ENCODE measurements at regions not wholly inside any gene's neighbourhood (a gene's known extent, or its start where the extent isn't known, plus 50 kb on each side); places are given as distances from the start of the nearest gene placed in this dataset.
"Not testable (repeated sequence)": the region's sequence is repeated elsewhere in the genome, so short reads cannot be mapped to it uniquely, and the experiment has no call there.

DNA sequence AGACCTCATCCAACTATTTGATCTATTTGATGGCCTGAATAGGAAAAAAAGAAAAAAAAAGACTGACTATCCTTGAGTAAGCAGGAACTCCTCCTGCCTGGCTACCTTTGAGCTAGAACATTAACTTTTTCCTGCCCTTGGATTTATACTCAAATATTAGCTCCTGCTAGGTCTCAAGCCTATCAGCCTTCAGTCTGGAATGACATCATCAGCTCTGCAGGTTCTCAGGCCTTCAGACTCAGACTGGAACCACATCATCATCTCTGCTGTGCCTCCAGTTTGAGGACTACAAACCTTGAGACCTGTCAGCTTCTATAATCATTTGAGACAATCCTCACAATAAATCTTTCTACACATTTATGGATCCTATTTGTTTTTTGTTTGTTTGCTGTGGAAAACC lies 754.0 kb upstream of the SLIT2 start:
- TF ChIP-seq JUND (IDR thresholded peaks at IDR 0.05; ENCODE audit: low read depth): no peak
- in situ Hi-C loops (cut with HindIII; ENCODE audit: low pct_unique_long_range_greater_than_20kb, low sequenced_read_pairs): no loop called here
- DNase-seq (ENCODE audit: low read depth in 1 of 2, low spot score in 1 of 2): no peak

DNA sequence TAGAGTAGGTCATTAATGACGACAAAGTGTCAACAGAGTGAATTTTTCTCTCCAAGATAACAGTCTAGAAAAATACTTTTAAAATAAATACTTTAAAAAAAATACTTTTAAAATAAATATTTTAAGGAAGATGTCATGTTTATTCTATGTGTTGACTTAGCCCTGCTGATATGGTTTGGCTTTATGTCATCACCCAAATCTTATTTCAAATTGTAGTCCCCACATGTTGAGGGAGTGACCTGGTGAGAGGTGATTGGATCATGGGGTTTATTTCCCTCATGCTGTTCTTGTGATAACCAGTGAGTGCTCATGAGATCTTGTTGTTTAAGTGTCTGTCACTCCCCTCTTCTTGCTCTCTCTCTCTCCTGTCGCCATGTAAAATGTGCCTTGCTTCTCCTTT lies 754.9 kb upstream of the SLIT2 start:
- in situ Hi-C loops (cut with HindIII; ENCODE audit: low pct_unique_long_range_greater_than_20kb, low sequenced_read_pairs): no loop called here
- no peak for TF ChIP-seq JUND (IDR thresholded peaks at IDR 0.05; ENCODE audit: low read depth)
- no peak for DNase-seq (ENCODE audit: low read depth in 1 of 2, low spot score in 1 of 2)

DNA sequence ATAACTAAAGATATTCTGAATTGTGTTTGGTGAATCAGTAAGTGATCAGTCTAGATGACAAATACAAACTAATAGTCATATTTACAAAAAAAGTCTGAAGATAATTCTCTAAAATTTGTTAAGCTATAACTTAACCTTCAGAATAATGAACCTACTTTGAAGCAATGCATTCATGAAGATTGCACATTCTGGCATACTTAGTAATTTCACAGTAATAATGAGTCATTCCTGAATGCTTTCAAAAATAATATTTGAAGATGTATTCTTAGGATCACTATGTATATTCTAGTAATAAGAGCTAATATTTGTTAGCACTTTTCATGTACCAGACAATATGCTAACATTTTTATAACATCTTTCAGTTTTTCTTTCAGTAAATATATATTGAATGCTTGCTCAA lies 756.7 kb upstream of the SLIT2 start:
- in situ Hi-C loops (cut with HindIII; ENCODE audit: low pct_unique_long_range_greater_than_20kb, low sequenced_read_pairs): no loop called here
- TF ChIP-seq JUND (IDR thresholded peaks at IDR 0.05; ENCODE audit: low read depth): no peak
- no peak for DNase-seq (ENCODE audit: low read depth in 1 of 2, low spot score in 1 of 2)

DNA sequence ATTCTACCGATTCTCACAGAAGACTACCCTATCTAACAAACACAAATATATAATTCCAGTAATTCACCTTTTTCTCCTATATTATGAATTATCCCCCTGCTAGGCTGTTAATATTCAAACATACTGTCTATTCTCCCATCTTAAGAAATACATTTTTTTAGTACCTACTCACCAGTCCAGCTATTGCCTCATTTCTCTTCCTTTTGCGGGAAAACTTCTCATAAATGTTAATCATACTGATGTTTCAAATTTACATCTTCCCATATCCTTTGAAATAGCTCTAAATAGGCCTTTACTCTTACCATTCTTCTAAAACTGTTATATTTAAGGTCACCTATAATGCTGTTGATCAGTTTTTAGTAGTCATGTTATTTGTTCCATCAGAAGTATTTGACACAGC lies 759.1 kb upstream of the SLIT2 start:
- no peak for DNase-seq (ENCODE audit: low read depth in 1 of 2, low spot score in 1 of 2)
- in situ Hi-C loops (cut with HindIII; ENCODE audit: low pct_unique_long_range_greater_than_20kb, low sequenced_read_pairs): no loop called here
- no peak for TF ChIP-seq JUND (IDR thresholded peaks at IDR 0.05; ENCODE audit: low read depth)

DNA sequence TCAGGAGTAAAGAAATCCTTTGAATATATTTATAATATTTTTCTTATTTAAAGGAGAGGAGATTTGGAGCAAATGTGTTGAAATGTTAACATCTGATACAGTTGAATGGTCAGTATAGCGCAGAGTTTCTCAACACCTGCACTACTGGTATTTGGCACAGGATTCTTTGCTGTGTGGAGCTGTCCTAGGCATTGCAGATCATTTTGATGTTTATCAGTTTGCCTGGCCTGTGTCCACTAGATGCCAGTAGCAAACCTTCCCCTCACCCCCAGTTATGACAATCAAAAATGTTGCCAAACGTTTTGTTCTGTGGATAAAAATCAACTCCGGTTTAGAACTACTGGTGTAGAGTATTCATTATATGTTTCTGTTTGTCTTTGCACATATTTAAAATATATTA lies 765.3 kb upstream of the SLIT2 start:
- DNase-seq (ENCODE audit: low read depth in 1 of 2, low spot score in 1 of 2): peak in 1 of 2 experiments; percentile 1
- TF ChIP-seq JUND (IDR thresholded peaks at IDR 0.05; ENCODE audit: low read depth): no peak
- in situ Hi-C loops (cut with HindIII; ENCODE audit: low pct_unique_long_range_greater_than_20kb, low sequenced_read_pairs): no loop called here

DNA sequence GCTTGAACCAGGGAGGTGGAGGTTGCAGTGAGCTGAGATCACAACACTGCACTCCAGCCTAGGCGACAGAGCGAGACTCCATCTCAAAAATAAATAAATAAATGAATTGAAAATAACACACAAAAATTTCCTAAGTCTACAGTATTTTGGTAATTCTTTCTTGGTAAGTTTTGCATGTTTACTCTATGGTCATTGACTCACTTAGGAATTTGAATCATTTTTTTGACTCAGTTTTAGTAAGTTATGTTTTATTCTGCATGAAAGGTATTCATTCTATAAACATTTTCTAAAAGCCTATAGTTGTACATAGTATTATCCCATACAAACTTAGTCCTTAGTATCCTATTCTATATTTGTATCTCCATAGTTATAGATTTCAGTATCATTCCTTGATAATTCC lies 772.9 kb upstream of the SLIT2 start:
- no peak for DNase-seq (ENCODE audit: low read depth in 1 of 2, low spot score in 1 of 2)
- in situ Hi-C loops (cut with HindIII; ENCODE audit: low pct_unique_long_range_greater_than_20kb, low sequenced_read_pairs): no loop called here

DNA sequence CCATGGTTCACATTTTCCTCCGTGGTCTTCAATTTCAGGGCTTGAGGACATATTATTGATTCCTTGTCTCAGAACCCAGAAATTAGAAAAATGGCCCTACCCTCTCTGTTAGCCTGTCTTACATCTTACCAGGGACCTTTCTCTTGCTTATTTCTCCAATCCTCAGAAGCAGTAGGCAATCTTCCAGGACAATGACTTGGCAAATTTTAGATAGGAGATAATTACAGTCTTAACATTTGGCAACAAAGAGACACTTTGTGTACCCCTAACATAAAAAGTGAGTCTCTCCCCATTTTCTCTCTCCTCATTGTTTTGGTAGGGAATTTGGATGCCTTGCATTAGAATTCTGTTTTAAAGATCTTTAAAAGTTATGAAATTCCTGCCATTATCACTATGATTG lies 778.1 kb upstream of the SLIT2 start:
- no peak for TF ChIP-seq JUND (IDR thresholded peaks at IDR 0.05; ENCODE audit: low read depth)
- in situ Hi-C loops (cut with HindIII; ENCODE audit: low pct_unique_long_range_greater_than_20kb, low sequenced_read_pairs): no loop called here
- no peak for DNase-seq (ENCODE audit: low read depth in 1 of 2, low spot score in 1 of 2)

More for the DNA sequence above, 772.9 kb upstream of the SLIT2 start:
- no peak for TF ChIP-seq JUND (IDR thresholded peaks at IDR 0.05; ENCODE audit: low read depth)

DNA sequence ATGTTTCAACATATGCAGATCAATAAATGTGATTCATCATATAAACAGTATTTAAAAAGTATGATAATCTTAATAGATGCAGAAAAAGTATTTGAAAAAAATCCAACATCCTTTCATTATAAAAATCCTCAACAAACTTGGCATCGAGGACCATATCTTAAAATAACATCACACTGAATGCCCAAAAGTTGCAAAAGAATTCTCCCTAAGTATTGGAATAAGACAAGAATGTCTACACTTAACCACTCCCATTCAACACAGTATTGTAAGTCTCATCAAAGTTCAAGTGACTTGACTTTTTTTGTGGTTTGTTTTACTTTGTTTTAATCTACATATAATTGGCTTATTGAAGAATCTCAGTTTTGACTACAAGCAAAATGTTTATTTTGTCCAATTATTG lies 779.0 kb upstream of the SLIT2 start:
- in situ Hi-C loops (cut with HindIII; ENCODE audit: low pct_unique_long_range_greater_than_20kb, low sequenced_read_pairs): no loop called here
- no peak for TF ChIP-seq JUND (IDR thresholded peaks at IDR 0.05; ENCODE audit: low read depth)
- DNase-seq (ENCODE audit: low read depth in 1 of 2, low spot score in 1 of 2): no peak

DNA sequence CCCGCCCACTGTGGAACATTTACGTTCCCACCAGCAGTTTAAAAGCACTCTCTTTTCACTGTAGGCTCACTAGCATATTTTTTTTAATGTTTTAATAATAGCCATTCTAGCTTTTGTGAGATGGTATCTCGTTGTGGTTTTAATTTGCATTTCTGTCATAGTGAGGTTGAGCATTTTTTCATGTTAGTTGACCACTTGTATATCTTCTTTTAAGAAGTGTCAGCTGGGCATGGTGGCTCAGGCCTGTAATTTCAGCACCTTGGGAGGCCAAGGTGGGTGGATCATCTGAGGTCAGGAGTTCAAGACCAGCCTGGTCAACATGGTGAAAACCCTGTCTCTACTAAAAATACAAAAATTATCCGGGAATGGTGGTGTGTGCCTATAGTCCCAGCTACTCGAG lies 781.7 kb upstream of the SLIT2 start:
- DNase-seq (ENCODE audit: low read depth in 1 of 2, low spot score in 1 of 2); in situ Hi-C loops (cut with HindIII; ENCODE audit: low pct_unique_long_range_greater_than_20kb, low sequenced_read_pairs): not testable (repeated sequence)

DNA sequence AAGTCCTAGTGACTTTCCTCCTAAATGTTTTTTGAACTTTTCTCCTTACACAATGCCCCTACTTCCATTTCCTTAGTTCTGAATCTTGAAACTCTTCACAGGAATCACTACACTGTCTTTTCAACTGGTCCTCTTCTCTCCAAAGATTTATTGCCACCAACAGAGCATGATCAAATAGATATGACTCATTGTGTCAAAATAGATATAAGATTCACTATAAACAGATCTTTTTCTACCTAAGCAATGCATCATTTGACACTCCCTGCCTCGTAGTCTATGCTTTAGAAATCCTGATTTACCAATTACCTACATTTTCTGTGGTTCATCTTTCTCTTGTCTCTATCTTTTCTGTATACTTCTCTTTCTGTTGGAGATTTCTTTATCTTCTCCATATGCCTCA lies 789.6 kb upstream of the SLIT2 start:
- TF ChIP-seq JUND (IDR thresholded peaks at IDR 0.05; ENCODE audit: low read depth): no peak
- in situ Hi-C loops (cut with HindIII; ENCODE audit: low pct_unique_long_range_greater_than_20kb, low sequenced_read_pairs): no loop called here
- DNase-seq (ENCODE audit: low read depth in 1 of 2, low spot score in 1 of 2): no peak

DNA sequence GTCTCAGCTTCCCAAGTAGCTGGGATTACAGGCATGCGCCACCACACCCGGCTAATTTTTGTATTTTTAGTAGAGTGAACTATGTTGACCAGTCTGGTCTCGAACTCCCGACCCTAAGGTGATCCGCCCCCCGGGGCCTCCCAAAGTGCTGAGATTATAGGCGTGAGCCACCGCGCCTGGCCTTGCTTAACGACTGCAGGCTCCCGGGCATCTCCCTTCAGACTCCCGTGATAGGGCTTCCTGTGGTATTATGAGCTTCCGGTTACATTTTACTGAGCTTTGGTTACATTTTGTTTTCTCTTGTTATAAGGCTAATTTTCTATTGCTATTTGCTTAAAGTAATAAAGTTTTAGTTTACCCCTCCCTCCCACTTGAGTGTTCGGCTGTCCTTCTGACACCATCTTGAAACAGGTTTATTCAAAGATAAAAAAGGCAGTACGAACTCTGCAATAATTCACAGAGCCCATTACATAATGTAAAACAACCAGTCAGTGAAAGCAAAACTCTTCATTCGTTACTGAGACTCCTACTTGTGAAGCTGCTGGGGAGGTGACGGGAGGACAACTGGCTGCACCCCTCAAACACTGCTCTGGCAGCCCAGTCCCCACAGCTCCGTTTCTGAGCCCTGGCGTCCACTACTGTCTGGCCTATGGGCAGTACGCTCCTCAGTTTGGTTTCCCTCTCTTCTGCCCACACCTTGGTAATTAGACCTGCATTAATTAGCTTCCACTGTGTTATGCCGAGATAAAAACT lies 795.7 kb upstream of the SLIT2 start:
- in situ Hi-C loops (cut with HindIII; ENCODE audit: low pct_unique_long_range_greater_than_20kb, low sequenced_read_pairs): no loop called here
- DNase-seq (ENCODE audit: low read depth in 1 of 2, low spot score in 1 of 2): peak in 1 of 2 experiments; percentile 17
- TF ChIP-seq JUND (IDR thresholded peaks at IDR 0.05; ENCODE audit: low read depth): no peak

DNA sequence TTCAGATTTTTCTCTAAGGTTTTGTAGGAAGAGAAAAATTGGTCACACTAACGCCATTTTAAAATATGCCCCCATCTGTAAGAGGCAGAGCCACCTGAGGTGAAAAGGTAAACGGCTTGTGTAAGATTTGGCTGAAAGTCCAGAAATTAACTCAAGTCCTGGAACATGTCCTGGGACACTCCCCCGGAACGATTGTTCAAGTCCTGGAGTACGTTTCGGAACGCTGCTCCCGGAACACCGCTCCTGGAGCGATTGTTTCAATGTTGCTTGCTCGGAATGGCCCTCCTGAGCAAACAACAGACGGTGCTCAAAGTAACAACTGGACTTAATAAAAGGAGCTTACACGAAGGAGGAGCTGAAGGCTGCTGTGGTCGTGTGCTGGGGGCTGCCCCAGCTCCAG lies 796.5 kb upstream of the SLIT2 start:
- peak; percentile 5 to 75 for DNase-seq (ENCODE audit: low read depth in 1 of 2, low spot score in 1 of 2)
- in situ Hi-C loops (cut with HindIII; ENCODE audit: low pct_unique_long_range_greater_than_20kb, low sequenced_read_pairs): no loop called here
- TF ChIP-seq JUND (IDR thresholded peaks at IDR 0.05; ENCODE audit: low read depth): no peak

DNA sequence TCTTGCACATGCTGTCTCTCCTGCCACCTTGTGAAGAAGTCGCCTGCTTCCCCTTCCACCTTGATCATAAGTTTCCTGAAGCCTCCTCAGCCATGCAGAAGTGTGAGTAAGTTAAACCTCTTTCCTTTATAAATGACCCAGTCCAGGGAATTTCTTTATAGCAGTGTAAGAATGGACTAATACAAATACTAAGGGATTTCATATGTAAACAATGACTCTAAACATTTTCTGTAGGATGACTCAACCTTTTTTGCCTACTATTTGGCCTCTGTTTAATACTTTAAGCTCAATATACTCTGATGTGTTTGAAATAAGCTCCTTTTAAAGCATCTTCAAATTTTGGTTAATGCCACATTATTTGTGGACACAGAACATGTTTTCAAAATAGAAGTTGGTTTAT lies 813.5 kb upstream of the SLIT2 start:
- no peak for TF ChIP-seq JUND (IDR thresholded peaks at IDR 0.05; ENCODE audit: low read depth)
- in situ Hi-C loops (cut with HindIII; ENCODE audit: low pct_unique_long_range_greater_than_20kb, low sequenced_read_pairs): no loop called here

DNA sequence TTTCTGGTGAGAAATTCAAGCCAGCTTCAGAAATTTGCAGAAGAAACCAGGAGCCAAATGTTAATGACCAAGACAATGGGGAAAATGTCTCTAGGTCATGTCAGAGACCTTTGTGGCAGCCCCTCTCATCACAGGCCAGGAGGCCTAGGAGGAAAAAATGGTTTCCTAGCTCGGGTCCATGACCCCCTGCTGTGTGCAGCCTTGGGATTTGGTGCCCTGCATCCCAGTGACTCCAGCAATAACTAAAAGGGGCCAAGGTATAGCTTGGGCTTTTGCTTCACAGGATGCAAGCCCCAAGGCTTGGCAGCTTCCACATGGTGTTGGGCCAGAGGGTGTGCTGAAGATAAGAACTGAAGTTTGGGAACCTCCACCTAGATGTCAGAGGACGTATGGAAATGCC lies 814.7 kb upstream of the SLIT2 start:
- no peak for TF ChIP-seq JUND (IDR thresholded peaks at IDR 0.05; ENCODE audit: low read depth)
- DNase-seq (ENCODE audit: low read depth in 1 of 2, low spot score in 1 of 2): no peak
- in situ Hi-C loops (cut with HindIII; ENCODE audit: low pct_unique_long_range_greater_than_20kb, low sequenced_read_pairs): no loop called here

More for the DNA sequence above, 813.5 kb upstream of the SLIT2 start:
- no peak for DNase-seq (ENCODE audit: low read depth in 1 of 2, low spot score in 1 of 2)

Data from T47D (cell line).